NCI-H2029 treated with DMSO at 0.1 percent for 48 hours (cell line): ENCODE measurements at regions not wholly inside any gene's neighbourhood (a gene's known extent, or its start where the extent isn't known, plus 50 kb on each side); places are given as distances from the start of the nearest gene placed in this dataset.

Source experiments
- DNase-seq: peaks from one replicate; lab custom pipeline; 2025; lab: John Stamatoyannopoulos, UW

GRCh38 chr2:81355436-81355835, 1050.9 kb upstream of the LRRTM1 start:
- DNase-seq, result no peak

DNA sequence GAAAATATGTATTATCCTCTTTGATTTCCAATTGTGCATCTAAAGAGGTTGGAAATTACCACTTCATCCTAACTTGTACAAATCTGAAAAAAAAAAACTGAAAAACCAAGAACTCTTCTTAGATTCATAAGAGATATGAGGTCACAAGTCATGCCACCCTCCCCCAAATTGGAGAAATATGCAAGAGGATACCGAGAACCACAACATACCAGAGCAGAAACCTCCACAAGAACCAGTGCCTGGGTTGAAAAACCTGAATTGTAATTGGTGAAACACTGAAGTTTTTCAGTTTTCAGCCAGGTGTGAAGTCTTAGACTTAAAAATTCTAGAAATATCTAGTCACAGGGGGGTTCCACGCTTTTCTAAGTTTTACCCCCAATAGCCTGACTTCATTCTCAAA, 1029.5 kb upstream of the LRRTM1 start:
- DNase-seq, result no peak

GRCh38 chr2:81328968-81329367, 1024.4 kb upstream of the LRRTM1 start:
- no peak for DNase-seq

DNA sequence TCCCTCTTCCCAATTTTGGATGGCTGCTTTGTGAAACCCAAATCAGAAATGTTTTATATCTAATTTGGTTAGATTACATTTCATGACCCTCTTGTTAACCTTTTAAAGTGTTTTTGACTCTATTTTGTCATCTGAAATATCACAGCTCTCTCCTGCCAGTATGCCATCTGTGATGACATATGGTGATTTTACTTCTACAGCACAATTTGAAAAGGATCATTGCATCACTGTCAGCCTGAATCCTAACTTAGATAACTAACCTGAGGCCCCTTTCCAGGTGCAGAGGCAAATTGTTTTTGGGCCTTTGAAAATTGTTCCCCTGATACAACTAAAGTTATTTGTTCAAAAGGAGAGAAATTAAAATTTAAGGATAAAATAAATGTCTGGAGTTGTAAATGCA, 1023.4 kb upstream of the LRRTM1 start:
- DNase-seq, result no peak

- peak; percentile 20 for DNase-seq
Measured at GRCh38 chr2:81324046-81324445, 1019.5 kb upstream of the LRRTM1 start.

DNA sequence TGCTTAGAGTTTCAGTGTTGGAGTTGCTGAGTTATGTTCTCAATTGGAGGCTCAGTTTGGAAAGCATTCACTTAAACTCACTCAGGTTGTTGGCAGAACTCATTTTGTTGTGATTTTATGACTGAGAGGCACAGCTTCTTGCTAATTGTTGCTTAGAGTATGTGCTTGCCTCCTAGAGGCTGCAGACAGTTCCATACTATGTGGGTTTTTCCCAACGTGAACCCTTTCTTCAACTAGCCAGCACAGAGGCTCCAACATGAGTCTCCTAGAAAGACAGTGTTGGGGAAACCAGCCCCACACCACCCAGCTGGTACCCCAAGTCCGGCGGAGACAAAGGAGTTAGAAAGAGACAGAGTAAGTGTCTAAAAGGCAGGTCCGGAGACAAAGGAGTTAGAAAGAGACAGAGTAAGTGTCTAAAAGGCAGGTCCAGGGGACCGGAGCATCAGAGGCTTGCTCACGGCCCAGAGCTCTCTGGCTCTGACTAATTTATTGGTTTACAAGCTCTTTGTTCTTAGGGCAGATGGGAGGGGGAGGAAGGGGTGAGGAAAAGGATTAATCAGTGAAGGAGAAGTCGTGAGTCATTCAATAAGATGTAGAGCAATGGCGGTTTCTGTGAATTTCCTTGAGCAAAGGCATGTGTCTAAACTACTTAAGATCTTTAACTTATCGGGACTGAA, 999.7 kb upstream of the LRRTM1 start:
- no peak for DNase-seq

DNA sequence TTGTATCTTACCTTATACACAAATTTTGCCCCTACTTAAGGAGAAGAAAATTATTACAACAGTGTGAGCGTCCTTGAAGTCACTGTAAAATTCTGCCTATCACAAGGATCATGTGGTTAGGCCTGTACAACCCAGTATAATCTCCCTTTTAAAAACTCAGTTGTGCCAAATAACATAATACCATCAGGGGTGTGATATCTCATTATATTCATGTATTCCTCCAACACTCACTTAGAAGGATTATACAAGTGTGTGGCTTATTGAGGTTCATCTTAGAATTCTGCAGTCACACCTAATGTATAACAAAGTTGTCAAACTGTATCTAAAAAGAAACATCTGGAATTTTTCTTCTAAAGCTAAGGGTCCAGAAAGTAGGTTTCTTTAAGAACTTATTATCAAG, 998.8 kb upstream of the LRRTM1 start:
- no peak for DNase-seq

DNA sequence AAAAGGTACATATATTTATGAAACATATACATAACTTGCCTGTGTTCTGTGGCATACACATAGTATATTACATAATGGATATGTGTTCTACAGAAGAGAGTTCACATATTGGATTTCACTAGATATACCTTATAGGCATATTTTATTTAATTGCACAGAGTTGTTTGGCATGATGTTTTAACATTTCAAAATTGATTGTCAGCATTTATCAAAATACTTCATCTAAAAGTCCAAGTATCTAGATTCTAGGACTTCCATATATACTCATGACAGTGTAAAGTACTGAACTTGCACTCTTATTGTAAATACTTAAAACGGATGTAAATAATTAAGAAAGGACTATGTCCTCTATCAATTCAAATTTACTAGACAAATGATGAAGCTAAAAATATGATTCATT, 995.3 kb upstream of the LRRTM1 start:
- DNase-seq, result no peak

DNA sequence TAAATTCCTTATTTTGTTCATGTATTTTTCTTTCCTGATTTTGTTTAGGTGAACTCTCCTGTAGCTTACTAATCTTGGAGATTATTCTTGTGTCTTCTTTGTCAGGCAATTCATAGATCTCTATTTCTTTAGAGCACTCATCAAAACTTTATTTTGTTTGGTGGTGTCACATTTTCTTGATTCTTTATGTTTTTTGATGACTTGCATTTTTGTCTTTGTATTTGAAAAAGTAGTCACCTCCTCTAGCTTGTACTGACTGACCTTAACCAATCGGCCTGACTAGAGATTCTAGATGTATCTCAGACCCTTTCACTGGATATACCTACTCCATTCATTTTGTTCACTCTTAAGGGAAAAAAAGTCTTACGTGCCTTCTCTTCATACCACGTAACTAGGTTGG, 986.3 kb upstream of the LRRTM1 start:
- DNase-seq, result no peak

DNA sequence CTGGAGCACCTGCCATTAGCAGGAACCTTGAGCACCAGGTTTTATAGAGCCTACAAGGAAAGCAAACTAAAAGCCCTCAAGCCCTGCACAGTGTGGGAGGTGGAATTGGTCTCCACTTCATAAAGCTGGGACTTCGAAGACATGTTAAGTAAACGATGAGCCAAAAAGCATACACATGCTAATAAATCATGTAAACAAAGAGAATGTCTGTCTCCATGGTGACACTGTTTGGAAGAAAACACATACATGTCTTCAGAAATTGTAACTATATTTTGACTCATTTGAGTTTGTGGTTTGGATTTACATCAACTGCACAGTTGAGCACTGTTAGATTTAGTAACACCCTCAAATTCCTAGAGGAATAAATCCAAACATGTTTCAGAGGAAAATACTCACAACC, 978.5 kb upstream of the LRRTM1 start:
- no peak for DNase-seq

DNA sequence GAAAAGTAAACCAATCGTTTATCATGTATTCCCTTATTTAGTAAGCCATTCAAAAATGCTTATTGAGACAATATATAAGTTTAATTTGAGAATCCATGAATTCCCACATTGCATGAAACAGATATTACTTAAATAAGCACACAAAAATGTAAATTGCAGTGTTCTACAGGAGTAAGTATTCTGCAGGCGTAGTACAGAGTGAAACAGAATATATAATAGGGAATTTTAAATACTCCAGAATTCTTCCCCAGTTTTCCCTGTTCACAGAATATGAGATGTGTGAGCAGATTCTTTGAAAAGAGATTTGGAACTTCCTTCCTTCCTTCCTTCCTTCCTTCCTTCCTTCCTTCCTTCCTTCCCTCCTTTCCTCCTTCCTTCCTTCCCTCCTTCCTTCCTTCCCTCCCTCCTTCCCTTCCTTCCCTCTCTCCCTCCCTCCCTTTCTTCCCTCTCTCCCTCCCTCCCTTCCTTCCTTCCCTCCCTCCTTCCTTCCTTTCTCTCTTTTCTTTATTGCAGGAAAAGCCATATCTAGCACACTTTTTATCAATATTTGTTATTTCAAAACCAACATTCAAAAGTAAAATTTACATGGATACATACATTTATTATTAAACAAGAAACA, 977.7 kb upstream of the LRRTM1 start:
- DNase-seq, result no peak

DNA sequence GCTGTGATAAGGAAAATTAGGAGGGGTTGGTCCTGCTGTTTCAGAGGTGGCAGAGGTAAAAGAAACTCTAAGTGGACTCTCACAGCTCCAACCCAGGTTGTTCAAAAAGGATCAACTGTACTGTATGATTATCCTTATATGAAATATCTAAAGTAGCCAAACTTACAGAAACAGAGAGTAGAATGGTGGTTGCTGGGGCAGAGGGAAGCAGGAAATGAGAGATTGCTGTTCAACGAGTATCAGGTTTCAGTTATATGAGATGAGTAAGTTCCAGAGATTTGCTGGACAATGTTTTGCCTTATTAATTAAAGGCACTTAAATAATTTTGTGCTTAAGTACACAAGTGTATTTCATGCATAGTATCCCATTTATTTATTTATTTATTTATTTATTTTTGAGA, 972.0 kb upstream of the LRRTM1 start:
- no peak for DNase-seq

- DNase-seq, result peak; percentile 3
Measured at GRCh38 chr2:81266106-81266505, 961.6 kb upstream of the LRRTM1 start.

DNA sequence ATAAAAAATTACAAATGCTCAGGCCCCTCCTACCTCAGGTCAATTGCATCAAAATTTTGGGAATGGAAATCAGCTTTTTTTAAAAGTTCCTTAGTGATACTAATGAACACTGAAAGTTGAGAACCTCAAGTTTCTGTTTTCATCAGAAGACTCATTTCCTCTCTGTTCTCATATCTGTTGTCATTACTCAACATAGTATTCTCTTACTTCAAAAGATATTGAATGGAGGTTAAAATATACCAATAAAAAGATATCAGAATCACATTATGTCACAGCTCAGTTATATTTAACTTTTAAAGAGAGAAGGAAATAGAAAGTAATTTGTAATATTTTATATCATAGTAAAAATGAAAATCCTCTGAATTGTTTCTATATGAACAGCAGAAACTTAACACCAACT, 959.4 kb upstream of the LRRTM1 start:
- no peak for DNase-seq

DNA sequence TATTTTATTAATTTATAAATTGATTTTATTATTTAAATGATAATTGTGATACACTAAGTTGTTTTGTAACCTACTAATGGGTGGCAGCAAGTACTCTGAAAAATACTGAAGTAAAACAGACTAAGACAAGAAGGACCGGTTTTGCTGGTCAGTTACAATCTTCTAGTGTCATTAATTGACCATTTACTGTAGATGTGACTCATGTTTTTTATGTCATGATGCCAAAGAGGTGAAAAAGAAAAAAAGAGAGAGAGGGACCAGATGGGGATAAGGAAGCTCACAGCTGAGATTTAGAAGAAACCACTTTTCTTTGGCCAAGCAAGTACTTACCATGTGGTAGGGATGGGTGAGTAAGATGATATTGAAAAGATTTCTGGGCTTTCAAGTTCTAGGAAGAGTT, 955.8 kb upstream of the LRRTM1 start:
- no peak for DNase-seq

DNA sequence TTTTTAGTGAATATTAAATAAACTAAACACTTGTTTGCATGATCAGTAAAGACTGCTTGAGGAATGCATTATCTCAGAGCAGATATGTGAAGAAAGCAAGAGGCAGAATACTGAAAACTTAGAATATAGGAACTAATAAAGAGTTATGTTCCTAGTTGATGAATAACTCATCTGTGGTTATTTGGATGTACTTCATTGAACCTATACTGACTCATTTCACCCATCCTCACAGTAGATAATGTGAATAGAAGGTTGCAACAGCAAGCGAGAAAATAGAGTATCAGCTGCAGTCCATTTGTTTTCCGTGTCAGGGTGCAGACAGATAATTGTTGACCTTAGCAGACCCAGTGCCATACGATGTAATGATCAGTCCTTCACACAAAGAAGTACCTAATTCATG, 945.7 kb upstream of the LRRTM1 start:
- no peak for DNase-seq

- DNase-seq, result no peak
Measured at GRCh38 chr2:81249152-81249551, 944.6 kb upstream of the LRRTM1 start.

DNA sequence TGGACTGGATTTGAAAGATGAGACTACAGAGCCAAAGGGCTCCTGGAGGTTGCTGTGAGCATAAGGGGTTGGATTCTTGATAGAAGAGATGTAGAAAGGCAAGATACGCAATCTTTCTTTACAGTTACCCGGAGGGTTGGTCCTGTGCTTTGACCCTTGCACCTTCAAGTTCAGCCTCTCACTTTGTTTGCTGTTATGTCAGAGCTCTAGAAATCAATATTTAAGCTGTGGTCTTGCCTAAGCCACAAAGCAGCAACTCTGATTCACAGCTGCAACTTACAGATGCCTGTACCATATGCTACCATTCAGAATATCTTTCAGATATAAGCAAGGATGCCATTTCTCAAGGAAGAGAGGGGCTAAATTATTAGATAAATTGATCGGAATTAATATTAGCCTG, 943.1 kb upstream of the LRRTM1 start:
- DNase-seq, result no peak

DNA sequence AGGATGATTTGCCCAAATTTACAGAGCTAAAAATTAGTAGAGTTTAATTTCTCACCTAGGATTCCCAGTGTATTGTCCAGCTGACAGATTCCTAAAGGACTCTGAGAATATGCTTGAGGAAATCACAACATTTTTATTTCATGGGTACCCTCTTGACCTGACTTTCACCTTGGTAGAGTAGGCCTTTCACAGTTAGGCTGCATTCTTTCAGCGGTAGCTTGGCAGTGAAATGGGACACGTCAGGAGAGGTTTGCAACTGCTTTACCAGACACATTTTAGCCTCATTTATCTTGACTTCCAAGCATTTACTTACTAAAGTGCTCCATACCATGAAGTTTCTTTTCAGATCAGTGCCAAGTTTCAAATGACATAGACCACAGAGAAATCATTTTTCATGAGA, 937.9 kb upstream of the LRRTM1 start:
- DNase-seq, result no peak

DNA sequence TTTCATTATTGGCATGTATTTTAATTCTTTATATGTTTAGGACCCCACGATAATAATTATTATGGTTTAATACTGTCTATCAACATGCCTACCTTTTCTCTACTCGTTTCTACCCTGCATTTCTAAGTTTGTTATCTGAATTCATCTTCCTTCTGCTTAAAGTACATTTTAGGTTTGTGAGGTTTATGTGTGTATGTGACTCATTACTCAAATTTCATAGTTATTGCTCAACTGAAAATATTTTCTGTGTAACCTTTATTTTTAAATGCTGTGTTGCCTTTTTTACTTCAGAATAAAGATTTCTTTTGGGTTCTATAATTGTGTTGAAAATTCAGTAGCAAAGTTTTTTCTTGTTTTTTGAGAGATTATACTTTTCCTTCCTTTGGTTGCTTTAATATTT, 933.9 kb upstream of the LRRTM1 start:
- DNase-seq, result no peak

GRCh38 chr2:81235601-81236000, 931.0 kb upstream of the LRRTM1 start:
- no peak for DNase-seq

DNA sequence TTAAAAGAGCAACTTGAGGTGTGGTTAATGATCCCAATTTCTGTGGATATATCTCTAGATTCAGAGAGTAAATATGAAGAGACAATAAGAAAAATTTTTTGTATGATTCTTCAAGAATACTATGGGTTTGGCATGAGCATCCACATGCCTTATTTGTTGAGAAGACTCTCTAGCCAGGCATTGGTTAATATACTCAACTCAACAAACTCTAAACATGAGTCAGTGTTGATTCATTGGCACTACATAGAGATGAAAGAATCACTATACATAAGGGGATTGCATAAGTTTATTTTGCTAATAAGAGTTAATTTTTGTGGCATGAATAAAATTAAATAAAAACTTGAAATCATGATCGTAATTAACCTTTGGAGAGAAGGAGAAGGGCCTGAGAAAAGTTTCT, 930.2 kb upstream of the LRRTM1 start:
- no peak for DNase-seq

- no peak for DNase-seq
Measured at GRCh38 chr2:81225756-81226155, 921.2 kb upstream of the LRRTM1 start.

DNA sequence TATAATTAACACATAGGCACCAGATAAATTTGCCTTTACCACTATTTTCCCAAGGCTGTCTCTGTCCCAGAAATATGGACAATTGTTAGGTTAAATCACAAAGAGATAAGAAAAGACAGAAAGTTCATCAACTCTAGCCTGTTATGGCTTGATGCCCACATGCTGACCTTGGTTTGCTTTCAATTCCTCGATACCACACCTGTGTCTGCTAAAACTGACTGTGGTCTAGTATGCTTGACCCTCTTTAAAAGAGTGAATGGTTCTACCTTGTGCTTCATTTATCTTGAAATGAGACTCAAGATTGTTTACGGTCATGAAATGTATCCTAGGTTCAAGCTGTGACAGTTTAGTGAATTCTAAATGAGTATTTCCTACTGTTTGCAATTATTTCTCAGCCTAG, 909.0 kb upstream of the LRRTM1 start:
- DNase-seq, result no peak
